PC-9 (cell line): ENCODE measurements at regions not wholly inside any gene's neighbourhood (a gene's known extent, or its start where the extent isn't known, plus 50 kb on each side); places are given as distances from the start of the nearest gene placed in this dataset.

Source experiments
- BruUV-seq: library from RNA; stranded (reverse); fragments of 400-500 nt; replicated peaks from 2 replicates; lab custom pipeline; 2021; lab: Mats Ljungman, UMichigan
- CTCF ChIA-PET: fragments of 300-600 bp; sonication (Branson Sonifier 250); formaldehyde crosslinking; loops from one replicate; lab custom pipeline; 2022; ENCODE audit warnings: antibody characterized with exemption; lab: Charles Lee
- POLR2A ChIA-PET: fragments of 300-600 bp; sonication (Branson Sonifier 250); formaldehyde crosslinking; loops from one replicate; lab custom pipeline; 2022; ENCODE audit warnings: antibody characterized with exemption; ENCODE audit not compliant: unreplicated experiment; lab: Charles Lee
- DNase-seq, 2 experiments: peaks; one replicate each; pipeline versions ENCODE4 v3.0.0 to v3.0.0-alpha.2; 2015 to 2022; ENCODE audit warnings: mixed read lengths in 1 of 2
- H2AFZ ChIP-seq: fragments of 200-600 bp; sonication (generic); 2 replicates; pipeline ENCODE4 v1.8.1; 2017; ENCODE audit warnings: antibody characterized with exemption
- H3F3A ChIP-seq: fragments of 200-600 bp; sonication (generic); 2 replicates; pipeline ENCODE4 v1.8.1; 2017; ENCODE audit warnings: antibody characterized with exemption, mild to moderate bottlenecking, low read depth; ENCODE audit not compliant: insufficient read depth
- H3K27ac ChIP-seq: fragments of 200-600 bp; sonication (generic); 2 replicates; pipeline ENCODE4 v1.6.1; 2016; ENCODE audit warnings: mixed run types
- H3K27me3 ChIP-seq: fragments of 200-600 bp; sonication (generic); 2 replicates; pipeline ENCODE4 v1.6.1; 2016; ENCODE audit warnings: low read depth, mixed run types; ENCODE audit not compliant: insufficient read depth
- H3K36me3 ChIP-seq: fragments of 200-600 bp; sonication (generic); 2 replicates; pipeline ENCODE4 v1.6.1; 2016; ENCODE audit warnings: low read depth, mixed run types
- H3K4me1 ChIP-seq: fragments of 200-600 bp; sonication (generic); replicated peaks from 2 replicates; pipeline ENCODE4 v1.6.1; 2016; ENCODE audit warnings: mixed run types; ENCODE audit not compliant: insufficient read depth
- H3K4me2 ChIP-seq: fragments of 200-600 bp; sonication (generic); 2 replicates; pipeline ENCODE4 v1.6.1; 2017; ENCODE audit warnings: mixed run types
- H3K4me3 ChIP-seq: fragments of 200-600 bp; sonication (generic); 2 replicates; pipeline ENCODE4 v1.6.1; 2016; ENCODE audit warnings: mixed run types
- H3K79me2 ChIP-seq: fragments of 200-600 bp; sonication (generic); 2 replicates; pipeline ENCODE4 v1.6.1; 2017; ENCODE audit warnings: low read depth, mixed run types
- H3K9me2 ChIP-seq: fragments of 200-600 bp; sonication (generic); 2 replicates; pipeline ENCODE4 v1.8.1; 2017; ENCODE audit warnings: mild to moderate bottlenecking; ENCODE audit not compliant: insufficient read depth
- H3K9me3 ChIP-seq: fragments of 200-600 bp; sonication (generic); 2 replicates; pipeline ENCODE4 v1.8.1; 2016; ENCODE audit warnings: low read depth; ENCODE audit not compliant: insufficient read depth
- H4K20me1 ChIP-seq: fragments of 200-600 bp; sonication (generic); 2 replicates; pipeline ENCODE4 v1.8.1; 2017; ENCODE audit not compliant: insufficient read depth
- EZH2 ChIP-seq: fragments of 200-600 bp; sonication (generic); IDR thresholded peaks from 2 replicates; pipeline ENCODE4 v1.8.0; 2017; ENCODE audit warnings: antibody characterized with exemption, low read depth
- intact Hi-C: fragments of 100-400 bp; cut with micrococcal nuclease; formaldehyde crosslinking; loops from one replicate; pipeline ENCODE4 v1.10.0; 2022; ENCODE audit not compliant: unreplicated experiment
- TF ChIP-seq, protein P1 (sequence below): fragments of 200-600 bp; sonication (generic); conservative IDR thresholded peaks from 2 replicates; pipeline ENCODE4 v1.6.1; 2017; ENCODE audit warnings: mixed run types, antibody characterized with exemption, mild to moderate bottlenecking, moderate library complexity

DNA sequence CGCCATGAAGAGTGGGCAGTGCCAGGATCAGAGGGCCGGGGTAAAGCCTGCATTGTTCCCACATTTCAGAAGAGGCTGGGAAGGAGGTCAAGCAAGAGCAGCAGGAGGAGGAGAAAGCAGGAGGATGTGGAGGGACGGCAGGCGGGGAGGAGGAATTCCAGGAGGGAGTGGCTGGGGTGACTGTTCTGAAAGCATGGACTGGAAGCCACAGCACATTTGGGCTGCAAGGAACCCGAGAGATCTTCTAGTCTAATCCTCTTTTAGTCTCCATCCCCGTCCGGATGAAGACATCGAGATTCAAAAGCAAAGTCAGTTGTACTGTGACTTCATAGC, 76.9 kb downstream of the FAM50B start:
- BruUV-seq: no TSS peak
- H3K27ac ChIP-seq: no peak overlapping the region
- H3K79me2 ChIP-seq: no peaks in the 10 kb centered on the region
- no peaks in the 10 kb centered on the region for H3F3A ChIP-seq
- TF ChIP-seq, protein P1, sequence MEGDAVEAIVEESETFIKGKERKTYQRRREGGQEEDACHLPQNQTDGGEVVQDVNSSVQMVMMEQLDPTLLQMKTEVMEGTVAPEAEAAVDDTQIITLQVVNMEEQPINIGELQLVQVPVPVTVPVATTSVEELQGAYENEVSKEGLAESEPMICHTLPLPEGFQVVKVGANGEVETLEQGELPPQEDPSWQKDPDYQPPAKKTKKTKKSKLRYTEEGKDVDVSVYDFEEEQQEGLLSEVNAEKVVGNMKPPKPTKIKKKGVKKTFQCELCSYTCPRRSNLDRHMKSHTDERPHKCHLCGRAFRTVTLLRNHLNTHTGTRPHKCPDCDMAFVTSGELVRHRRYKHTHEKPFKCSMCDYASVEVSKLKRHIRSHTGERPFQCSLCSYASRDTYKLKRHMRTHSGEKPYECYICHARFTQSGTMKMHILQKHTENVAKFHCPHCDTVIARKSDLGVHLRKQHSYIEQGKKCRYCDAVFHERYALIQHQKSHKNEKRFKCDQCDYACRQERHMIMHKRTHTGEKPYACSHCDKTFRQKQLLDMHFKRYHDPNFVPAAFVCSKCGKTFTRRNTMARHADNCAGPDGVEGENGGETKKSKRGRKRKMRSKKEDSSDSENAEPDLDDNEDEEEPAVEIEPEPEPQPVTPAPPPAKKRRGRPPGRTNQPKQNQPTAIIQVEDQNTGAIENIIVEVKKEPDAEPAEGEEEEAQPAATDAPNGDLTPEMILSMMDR: no peak
- no peak for TF ChIP-seq EZH2
- H3K4me1 ChIP-seq: no peaks in the 10 kb centered on the region
- no peaks in the 10 kb centered on the region for H4K20me1 ChIP-seq
- no peak overlapping the region for H2AFZ ChIP-seq
- no peak overlapping the region for H3K4me2 ChIP-seq
- no peaks in the 10 kb centered on the region for H3K9me3 ChIP-seq
- intact Hi-C loops: no loop called here
- peak in 1 of 2 experiments; percentile 44 for DNase-seq
- H3K4me3 ChIP-seq: no peak overlapping the region
- POLR2A ChIA-PET: no interaction called here
- H3K9me2 ChIP-seq: no peaks in the 10 kb centered on the region
- H3K36me3 ChIP-seq: no peaks in the 10 kb centered on the region
- H3K27me3 ChIP-seq: no peaks in the 10 kb centered on the region
- CTCF ChIA-PET: no interaction called here

DNA sequence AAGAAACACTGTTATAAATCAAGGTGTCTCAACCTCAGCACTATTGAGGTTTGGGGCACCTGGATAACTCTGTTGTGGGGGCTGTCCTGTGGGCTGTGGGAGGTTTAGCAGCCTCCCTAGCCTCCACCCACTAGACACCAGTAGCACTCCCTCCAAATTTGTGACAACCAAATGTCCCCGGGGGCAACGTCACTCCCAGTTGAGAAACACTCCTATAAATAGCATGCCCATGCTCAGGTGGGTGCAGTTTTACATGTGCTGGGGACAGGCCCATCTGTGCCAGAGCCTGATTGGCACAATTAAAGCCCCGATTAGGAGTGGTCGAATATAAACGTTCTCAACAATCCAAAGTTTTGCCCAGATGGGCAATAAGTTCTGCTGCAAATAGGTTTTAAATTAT, 78.9 kb downstream of the FAM50B start:
- Histone ChIP-seq H3F3A (no peaks in the 10 kb centered on the region), H3K4me3 (no peak overlapping the region), H3K4me1 (no peaks in the 10 kb centered on the region), H3K27ac (no peak overlapping the region), H2AFZ (no peak overlapping the region), H3K4me2 (no peak overlapping the region), H4K20me1 (no peaks in the 10 kb centered on the region), H3K9me2 (no peaks in the 10 kb centered on the region), H3K36me3 (no peaks in the 10 kb centered on the region), H3K79me2 (no peaks in the 10 kb centered on the region), H3K27me3 (no peaks in the 10 kb centered on the region), H3K9me3 (no peaks in the 10 kb centered on the region)
- TF ChIP-seq EZH2: no peak
- TF ChIP-seq, protein P1: no peak
- intact Hi-C loops: no loop called here
- POLR2A ChIA-PET: no interaction called here
- CTCF ChIA-PET: no interaction called here
- no TSS peak for BruUV-seq
- no peak for DNase-seq

DNA sequence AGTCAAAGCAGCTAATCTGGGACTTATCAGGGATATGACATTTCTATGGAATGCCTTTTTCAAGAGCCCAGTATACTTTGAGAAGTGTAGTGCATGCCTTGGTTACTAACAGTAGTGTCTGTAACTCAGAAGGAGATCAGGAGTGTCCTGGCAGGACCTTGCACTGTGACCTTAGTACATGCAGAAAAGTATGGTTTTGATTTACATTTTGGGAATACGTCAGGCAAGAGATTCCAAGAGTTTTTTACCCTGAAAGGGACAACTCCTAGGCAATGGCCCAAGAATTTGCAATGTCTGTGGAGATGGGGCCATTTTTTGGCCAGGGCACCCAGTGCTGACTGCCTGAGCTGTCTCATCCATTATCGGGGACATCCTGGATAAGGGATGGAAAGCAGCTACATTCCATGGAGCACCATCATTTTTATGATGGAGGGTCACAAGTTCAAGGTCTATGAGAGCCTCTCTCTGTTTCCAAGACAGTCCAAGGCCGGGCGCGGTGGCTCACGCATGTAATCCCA, 80.2 kb downstream of the FAM50B start:
- DNase-seq: no peak
- ChIA-PET POLR2A (no interaction called here), CTCF (no interaction called here)
- Histone ChIP-seq H4K20me1 (no peaks in the 10 kb centered on the region), H2AFZ (no peak overlapping the region), H3K9me2 (no peaks in the 10 kb centered on the region), H3K79me2 (no peaks in the 10 kb centered on the region), H3K4me1 (no peaks in the 10 kb centered on the region), H3K4me3 (no peak overlapping the region), H3K27ac (no peak overlapping the region), H3K4me2 (no peak overlapping the region), H3K36me3 (no peaks in the 10 kb centered on the region), H3K27me3 (no peaks in the 10 kb centered on the region), H3F3A (no peaks in the 10 kb centered on the region), H3K9me3 (no peaks in the 10 kb centered on the region)
- TF ChIP-seq EZH2: no peak
- TF ChIP-seq, protein P1: no peak
- intact Hi-C loops: no loop called here
- BruUV-seq: no TSS peak
